Gastroesophageal sphincter (tissue), 3 donors: ENCODE measurements at regions not wholly inside any gene's neighbourhood (a gene's known extent, or its start where the extent isn't known, plus 50 kb on each side); places are given as distances from the start of the nearest gene placed in this dataset.

Experiments used
- CTCF ChIP-seq, 4 experiments: fragments of 200-600 bp in 2 of 4; fragments of 450-650 bp in 2 of 4; sonication (generic) in 1 of 4; IDR thresholded peaks; one replicate each; pipeline ENCODE4 v1.5.1; 2017 to 2019; ENCODE audit warnings: antibody characterized with exemption in 4 of 4, mild to moderate bottlenecking in 2 of 4, moderate library complexity in 2 of 4
- POLR2AphosphoS5 ChIP-seq: sonication (generic); formaldehyde crosslinking; IDR thresholded peaks from one replicate; pipeline ENCODE4 v1.6.1; 2017; ENCODE audit warnings: antibody characterized with exemption

- TF ChIP-seq POLR2AphosphoS5 (no peak), CTCF (IDR thresholded peaks at IDR 0.05) (no peak)
Observed at GRCh38 chr15:60079210-60079609, 75.1 kb downstream of the FOXB1 start.
